Skeletal muscle tissue (tissue), 3 donors: ENCODE measurements at regions not wholly inside any gene's neighbourhood (a gene's known extent, or its start where the extent isn't known, plus 50 kb on each side); places are given as distances from the start of the nearest gene placed in this dataset.

Experiments
- H3K27ac ChIP-seq: one replicate; pipeline ENCODE4 v1.7.0; 2013; ENCODE audit warnings: mild to moderate bottlenecking, low read depth, low read length, inconsistent platforms
- H3K27me3 ChIP-seq, 3 donors: one replicate each; pipeline ENCODE4 v1.7.0; 2013; ENCODE audit warnings: low read length in 3 of 3; ENCODE audit not compliant: control insufficient read depth in 3 of 3, insufficient read depth in 3 of 3
- H3K36me3 ChIP-seq, 3 donors: one replicate each; pipeline ENCODE4 v1.7.0; 2013; ENCODE audit warnings: low read length in 3 of 3; ENCODE audit not compliant: control insufficient read depth in 3 of 3, insufficient read depth in 3 of 3
- H3K4me1 ChIP-seq, 3 donors: one replicate each; pipeline ENCODE4 v1.7.0; 2013; ENCODE audit warnings: low read length in 3 of 3, mild to moderate bottlenecking in 3 of 3; ENCODE audit not compliant: control insufficient read depth in 3 of 3, insufficient read depth in 3 of 3
- H3K4me3 ChIP-seq, 3 donors: one replicate each; pipeline ENCODE4 v1.7.0; 2013; ENCODE audit warnings: low read length in 3 of 3
- H3K9ac ChIP-seq, 3 donors: one replicate each; pipeline ENCODE4 v1.7.0; 2013; ENCODE audit warnings: low read length in 3 of 3, mild to moderate bottlenecking in 3 of 3, moderate library complexity in 2 of 3, low read depth in 1 of 3
- H3K9me3 ChIP-seq, 3 donors: one replicate each; pipeline ENCODE4 v1.7.0; 2013; ENCODE audit warnings: low read length in 3 of 3; ENCODE audit not compliant: control insufficient read depth in 3 of 3
- donor health status: Osteomylitis.

DNA sequence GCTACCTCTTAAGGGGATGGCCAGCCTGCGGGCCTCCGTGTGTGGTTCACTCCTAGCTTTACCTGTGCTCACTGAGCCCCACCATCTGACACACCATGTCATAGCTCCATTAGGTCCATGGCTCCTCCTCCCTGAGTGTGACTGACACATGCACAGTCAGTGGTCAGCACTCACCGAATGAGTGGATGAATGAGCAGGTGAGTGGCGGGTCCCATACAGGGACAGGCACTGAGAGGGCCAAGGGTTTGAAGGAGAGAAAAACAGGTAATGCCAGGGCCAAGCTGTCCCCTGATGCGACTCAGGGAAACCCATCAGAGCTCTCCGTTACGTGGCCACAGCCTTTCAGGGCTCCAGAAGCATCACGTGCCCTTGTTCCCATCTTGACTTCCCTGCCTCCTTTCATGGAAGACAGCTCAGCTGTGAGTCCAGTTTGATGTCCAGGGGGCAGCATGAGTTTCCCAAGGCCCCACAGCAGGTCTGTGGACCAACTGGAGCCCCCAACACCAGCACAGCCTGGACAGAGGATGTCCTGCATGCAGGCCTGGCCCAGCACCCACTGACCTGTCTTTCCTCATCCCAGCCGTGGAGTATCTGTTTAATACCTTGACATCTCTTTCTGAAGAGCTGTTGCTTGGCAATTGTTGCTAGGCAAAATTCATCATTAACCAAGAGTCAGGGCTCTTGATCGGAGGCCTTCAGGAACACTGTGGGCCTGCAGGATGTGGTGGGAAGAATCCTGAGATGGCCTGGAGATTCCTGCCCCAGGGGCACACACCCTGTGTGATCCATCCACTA, 84.4 kb downstream of the PLXNA1 start:
- no peak overlapping the region for H3K9ac ChIP-seq
- H3K27me3 ChIP-seq = peaks cover 6 to 18% (median 15%) of the 10 kb centered on the region in 3 donors
- no peaks in the 10 kb centered on the region for H3K36me3 ChIP-seq
- H3K4me1 ChIP-seq = peaks cover 0 to 3% (median 0%) of the 10 kb centered on the region in 3 donors
- no peak overlapping the region for H3K4me3 ChIP-seq
- no peak overlapping the region for H3K27ac ChIP-seq
- no peaks in the 10 kb centered on the region for H3K9me3 ChIP-seq

DNA sequence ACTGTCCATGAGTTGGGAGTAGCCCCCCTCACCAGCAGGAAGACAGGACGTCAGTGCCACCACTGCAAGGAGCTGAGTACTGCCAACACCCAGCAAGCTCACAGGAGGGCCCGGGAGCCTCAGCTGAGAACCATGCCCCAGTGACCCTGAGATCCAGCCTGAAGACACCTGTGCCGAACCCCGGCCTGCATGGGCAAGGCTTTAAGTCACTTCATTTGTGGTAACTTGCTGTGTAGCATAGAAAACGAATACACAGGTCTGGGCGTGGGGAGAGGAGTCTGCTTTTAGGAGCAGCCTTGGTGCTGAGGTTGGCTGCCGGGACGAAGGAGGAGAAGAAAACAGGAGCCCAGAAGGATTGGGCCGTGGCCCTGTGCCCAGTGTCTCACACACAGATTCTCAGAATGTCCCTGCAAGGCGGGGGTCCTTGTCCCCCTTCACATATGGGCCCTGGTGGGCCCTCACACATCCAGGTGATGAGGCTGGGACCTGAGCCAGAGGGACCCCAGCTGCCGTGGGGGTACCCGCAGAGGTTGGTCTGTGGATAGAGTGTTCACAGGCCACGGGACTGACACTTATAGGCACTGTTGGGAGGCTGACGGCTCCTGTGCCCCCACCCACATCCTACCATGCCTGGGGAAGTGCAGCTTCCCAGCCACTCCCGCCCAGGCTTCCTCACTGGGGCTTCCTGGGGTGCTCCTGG, 85.3 kb downstream of the PLXNA1 start:
- Histone ChIP-seq H3K9ac (no peak overlapping the region), H3K9me3 (no peaks in the 10 kb centered on the region), H3K4me3 (no peak overlapping the region), H3K36me3 (no peaks in the 10 kb centered on the region), H3K27me3 (peaks cover 6 to 18% (median 16%) of the 10 kb centered on the region in 3 donors), H3K27ac (no peak overlapping the region), H3K4me1 (peaks cover 6 to 9% (median 7%) of the 10 kb centered on the region in 3 donors)

GRCh38 chr3:127068871-127069270, 86.0 kb downstream of the PLXNA1 start:
- H3K9me3 ChIP-seq = no peaks in the 10 kb centered on the region
- H3K27me3 ChIP-seq = peaks cover 6 to 18% (median 16%) of the 10 kb centered on the region in 3 donors
- H3K27ac ChIP-seq = no peak overlapping the region
- no peak overlapping the region for H3K9ac ChIP-seq
- no peaks in the 10 kb centered on the region for H3K36me3 ChIP-seq
- peaks cover 7 to 10% (median 8%) of the 10 kb centered on the region in 3 donors for H3K4me1 ChIP-seq
- H3K4me3 ChIP-seq = no peak overlapping the region

GRCh38 chr3:127069814-127070440, 87.0 kb downstream of the PLXNA1 start:
- no peaks in the 10 kb centered on the region for H3K9me3 ChIP-seq
- H3K27me3 ChIP-seq = peaks cover 6 to 18% (median 16%) of the 10 kb centered on the region in 3 donors
- peaks cover 7 to 10% (median 10%) of the 10 kb centered on the region in 3 donors for H3K4me1 ChIP-seq
- H3K27ac ChIP-seq = no peak overlapping the region
- no peaks in the 10 kb centered on the region for H3K36me3 ChIP-seq
- H3K9ac ChIP-seq = no peak overlapping the region
- no peak overlapping the region for H3K4me3 ChIP-seq

GRCh38 chr3:127070776-127071175, 87.9 kb downstream of the PLXNA1 start:
- Histone ChIP-seq H3K4me1 (peaks cover 7 to 10% (median 9%) of the 10 kb centered on the region in 3 donors), H3K36me3 (no peaks in the 10 kb centered on the region), H3K27me3 (peaks cover 6 to 18% (median 16%) of the 10 kb centered on the region in 3 donors)

GRCh38 chr3:127071597-127072001, 88.7 kb downstream of the PLXNA1 start:
- H3K9ac ChIP-seq = no peak overlapping the region
- no peak overlapping the region for H3K27ac ChIP-seq
- no peak overlapping the region for H3K4me3 ChIP-seq
- no peaks in the 10 kb centered on the region for H3K9me3 ChIP-seq
- H3K36me3 ChIP-seq = no peaks in the 10 kb centered on the region
- H3K27me3 ChIP-seq = peaks cover 6 to 16% (median 15%) of the 10 kb centered on the region in 3 donors
- peaks cover 7 to 10% (median 9%) of the 10 kb centered on the region in 3 donors for H3K4me1 ChIP-seq

More at GRCh38 chr3:127070776-127071175, 87.9 kb downstream of the PLXNA1 start:
- no peak overlapping the region for H3K9ac ChIP-seq
- no peak overlapping the region for H3K27ac ChIP-seq
- H3K4me3 ChIP-seq = no peak overlapping the region
- no peaks in the 10 kb centered on the region for H3K9me3 ChIP-seq

GRCh38 chr3:127072221-127072771, 89.4 kb downstream of the PLXNA1 start:
- H3K27me3 ChIP-seq = peaks cover 1 to 15% (median 8%) of the 10 kb centered on the region in 3 donors
- no peak overlapping the region for H3K4me3 ChIP-seq
- H3K36me3 ChIP-seq = no peaks in the 10 kb centered on the region
- H3K4me1 ChIP-seq = peaks cover 7 to 10% (median 9%) of the 10 kb centered on the region in 3 donors
- H3K27ac ChIP-seq = no peak overlapping the region
- no peaks in the 10 kb centered on the region for H3K9me3 ChIP-seq
- no peak overlapping the region for H3K9ac ChIP-seq

- no peaks in the 10 kb centered on the region for H3K9me3 ChIP-seq
These were observed 90.3 kb downstream of the PLXNA1 start for GRCh38 chr3:127072971-127073783.

More at GRCh38 chr3:127072971-127073783, 90.3 kb downstream of the PLXNA1 start:
- no peak overlapping the region for H3K9ac ChIP-seq
- peaks cover 7 to 10% (median 9%) of the 10 kb centered on the region in 3 donors for H3K4me1 ChIP-seq
- no peak overlapping the region for H3K4me3 ChIP-seq
- no peaks in the 10 kb centered on the region for H3K36me3 ChIP-seq
- H3K27me3 ChIP-seq = peaks cover 0 to 13% (median 0%) of the 10 kb centered on the region in 3 donors
- H3K27ac ChIP-seq = no peak overlapping the region
